H54 (cell line): ENCODE measurements at regions not wholly inside any gene's neighbourhood (a gene's known extent, or its start where the extent isn't known, plus 50 kb on each side); places are given as distances from the start of the nearest gene placed in this dataset.
A peak's percentile ranks its signal among the peaks of the same experiment; 100 is the strongest.
"Not testable (repeated sequence)": the region's sequence is repeated elsewhere in the genome, so short reads cannot be mapped to it uniquely, and the experiment has no call there.

Experiments used
- DNase-seq: peaks from one replicate; pipeline ENCODE4 v3.0.0; 2011; ENCODE audit warnings: low spot score, mixed read lengths; ENCODE audit not compliant: insufficient read length
- FAIRE-seq: peaks from 3 replicates; lab custom pipeline; 2011; peaks lifted over from hg19 to GRCh38; lab: Jason Lieb, UNC
- POLR2A ChIP-seq: IDR thresholded peaks from 2 replicates; pipeline ENCODE4 v1.6.1; 2011; ENCODE audit warnings: low read depth, mild to moderate bottlenecking, low read length

DNA sequence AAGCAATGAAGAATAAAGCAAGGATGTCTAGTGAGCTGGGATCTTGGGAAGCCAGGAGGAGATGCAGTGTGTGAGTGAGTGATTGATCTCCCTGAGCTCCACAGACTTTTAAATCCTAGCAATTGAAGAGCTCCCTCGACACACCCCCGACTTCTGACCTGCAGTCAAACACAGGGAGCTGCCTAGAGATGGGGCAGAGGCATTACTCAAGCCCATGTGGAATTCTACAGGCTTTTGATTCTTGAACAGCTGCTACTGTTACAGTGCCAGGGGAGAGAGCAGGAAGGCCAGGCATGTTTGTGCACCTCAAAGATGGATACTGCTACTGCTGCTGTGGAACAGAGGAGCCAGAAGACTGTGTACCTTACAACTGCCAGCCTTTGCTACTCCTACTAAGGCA is 1403.1 kb upstream of the ALCAM start:
- no peak for TF ChIP-seq POLR2A
- no peak for FAIRE-seq
- no peak for DNase-seq

GRCh38 chr3:103965764-103966163 is 1400.9 kb upstream of the ALCAM start:
- TF ChIP-seq POLR2A = no peak

GRCh38 chr3:103966749-103967148 is 1400.0 kb upstream of the ALCAM start:
- TF ChIP-seq POLR2A = no peak
- no peak for DNase-seq
- no peak for FAIRE-seq

More at GRCh38 chr3:103965764-103966163, 1400.9 kb upstream of the ALCAM start:
- no peak for DNase-seq
- no peak for FAIRE-seq

DNA sequence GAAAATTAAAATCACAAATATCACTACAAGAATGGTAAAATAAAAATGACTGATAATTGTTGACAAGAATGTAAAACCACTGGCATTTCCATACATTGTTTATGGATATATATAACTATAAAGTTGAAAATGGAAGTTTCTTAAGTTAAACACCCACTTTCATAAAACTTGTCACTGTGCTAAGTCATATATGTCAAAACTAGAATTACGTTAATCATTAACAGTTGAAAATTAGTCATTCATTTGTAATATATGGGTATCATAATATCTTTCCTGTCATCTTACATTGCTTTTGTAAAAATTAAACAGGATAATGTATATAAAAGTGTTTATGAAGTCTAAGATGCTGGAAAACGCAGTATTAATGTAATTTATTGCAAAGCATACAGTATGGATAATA is 1398.6 kb upstream of the ALCAM start:
- DNase-seq (no peak), FAIRE-seq (no peak)
- no peak for TF ChIP-seq POLR2A

GRCh38 chr3:103968751-103969150 is 1398.0 kb upstream of the ALCAM start:
- DNase-seq (no peak), FAIRE-seq (no peak)
- TF ChIP-seq POLR2A = no peak

- no peak for TF ChIP-seq POLR2A
- FAIRE-seq (no peak), DNase-seq (no peak)
Measured at GRCh38 chr3:103976931-103977339, 1389.8 kb upstream of the ALCAM start.

DNA sequence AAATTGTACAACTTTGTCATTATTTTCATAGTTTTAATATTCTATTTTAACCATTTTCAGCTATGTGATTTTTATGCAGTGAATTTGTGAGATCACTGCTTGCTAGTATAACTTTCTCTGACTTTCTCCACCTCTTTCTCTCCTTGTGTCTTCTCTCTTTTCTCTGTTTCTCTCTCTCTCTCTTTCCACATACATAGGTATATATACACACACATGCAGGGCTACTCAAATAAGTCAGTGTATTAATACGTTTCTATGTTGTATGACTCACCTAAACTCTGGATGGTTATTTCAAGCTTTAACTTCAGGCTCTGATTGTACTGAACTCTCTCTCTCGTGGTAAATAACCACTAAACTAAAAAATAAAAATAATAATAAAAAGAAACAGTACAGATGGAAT is 1389.3 kb upstream of the ALCAM start:
- DNase-seq (no peak), FAIRE-seq (no peak)
- no peak for TF ChIP-seq POLR2A

DNA sequence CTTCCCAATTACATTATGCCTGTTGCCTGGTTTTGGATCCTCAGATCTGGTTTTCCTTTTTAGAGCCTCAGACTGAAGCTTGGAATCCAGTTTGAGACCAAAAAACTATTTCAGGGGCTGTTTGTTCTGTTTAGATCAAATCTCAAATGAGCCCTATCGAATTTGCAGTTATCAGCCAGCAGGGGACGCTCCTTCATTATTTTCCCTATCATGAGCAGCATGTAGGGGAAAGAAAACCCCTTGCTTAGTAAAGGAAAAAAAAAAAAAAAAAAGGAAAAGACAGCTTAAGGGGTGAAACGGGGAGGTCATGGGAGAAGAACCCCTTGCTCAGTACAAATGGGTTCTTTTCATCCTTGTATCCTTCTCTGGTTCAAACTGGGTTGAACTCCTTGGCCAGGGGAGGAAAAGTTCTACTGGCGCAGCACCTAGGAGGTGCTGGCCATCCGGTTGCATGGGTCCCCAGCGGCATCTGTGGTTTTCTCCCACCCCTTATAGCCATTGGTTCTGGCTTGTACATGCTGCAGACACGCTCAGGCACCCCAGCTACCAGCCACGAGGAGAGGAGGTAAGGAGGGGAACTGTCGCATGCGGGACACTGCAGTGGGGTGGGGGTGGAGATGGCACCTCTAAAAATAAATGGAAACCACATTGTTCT is 1375.1 kb upstream of the ALCAM start:
- no peak for FAIRE-seq

DNA sequence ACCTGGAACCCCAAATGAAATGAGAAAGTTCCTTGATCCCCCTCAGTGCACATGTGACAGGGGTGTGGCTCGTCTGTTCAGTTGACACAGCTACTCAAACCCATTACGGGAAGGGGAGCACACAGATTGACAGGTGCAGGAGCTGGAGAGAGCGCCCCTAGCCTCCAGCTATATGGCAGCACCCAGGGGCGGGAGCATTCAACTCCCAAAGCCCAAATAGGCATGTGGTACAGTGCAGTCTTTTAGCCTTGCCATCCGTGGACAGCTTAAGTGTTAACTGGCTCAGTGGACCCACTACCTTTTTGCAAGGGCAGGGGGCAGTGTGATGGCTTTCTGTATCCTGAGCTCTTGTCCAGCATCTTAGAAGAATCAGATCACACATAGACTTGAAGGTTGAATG is 1374.2 kb upstream of the ALCAM start:
- DNase-seq = no peak
- no peak for FAIRE-seq
- TF ChIP-seq POLR2A = no peak

More for the DNA sequence above, 1375.1 kb upstream of the ALCAM start:
- TF ChIP-seq POLR2A = no peak
- no peak for DNase-seq

DNA sequence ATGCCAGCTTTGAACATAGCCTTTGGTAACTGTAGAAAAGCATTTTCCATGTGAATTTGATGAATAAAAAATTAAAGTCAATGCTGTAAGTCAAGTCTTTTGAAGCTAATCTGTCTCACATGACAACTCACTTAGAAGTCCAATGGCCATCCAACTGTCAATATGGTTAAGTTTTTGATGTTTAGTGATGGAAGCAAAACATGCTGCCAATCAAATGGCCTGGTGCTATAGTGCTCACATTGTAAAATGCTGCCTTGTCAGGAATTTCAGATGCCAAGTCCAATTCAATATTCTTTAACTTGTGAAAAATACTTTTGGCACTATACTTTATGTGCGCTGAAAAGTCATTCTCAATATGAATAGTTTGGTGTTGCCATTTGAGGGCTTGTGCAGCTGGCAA is 1361.8 kb upstream of the ALCAM start:
- no peak for DNase-seq
- no peak for FAIRE-seq
- TF ChIP-seq POLR2A = no peak

DNA sequence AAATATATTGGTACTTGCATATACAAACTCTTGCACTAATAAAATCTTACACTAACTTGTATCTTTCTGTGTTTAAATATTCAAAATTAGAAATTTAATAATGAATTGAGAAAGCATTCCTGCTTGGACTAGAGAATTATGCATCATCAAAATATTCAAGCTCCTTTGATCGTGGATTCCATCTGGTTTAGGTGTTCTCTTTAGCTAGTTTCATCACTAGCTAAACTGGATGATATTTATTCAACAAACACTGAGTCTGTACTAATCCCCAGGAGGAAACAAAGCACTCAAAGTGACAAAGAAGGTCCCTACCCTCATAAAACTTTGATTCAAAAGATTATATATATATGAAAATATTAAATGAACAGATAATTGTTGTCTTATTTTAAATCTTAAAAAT is 1360.9 kb upstream of the ALCAM start:
- no peak for DNase-seq
- no peak for FAIRE-seq
- no peak for TF ChIP-seq POLR2A

DNA sequence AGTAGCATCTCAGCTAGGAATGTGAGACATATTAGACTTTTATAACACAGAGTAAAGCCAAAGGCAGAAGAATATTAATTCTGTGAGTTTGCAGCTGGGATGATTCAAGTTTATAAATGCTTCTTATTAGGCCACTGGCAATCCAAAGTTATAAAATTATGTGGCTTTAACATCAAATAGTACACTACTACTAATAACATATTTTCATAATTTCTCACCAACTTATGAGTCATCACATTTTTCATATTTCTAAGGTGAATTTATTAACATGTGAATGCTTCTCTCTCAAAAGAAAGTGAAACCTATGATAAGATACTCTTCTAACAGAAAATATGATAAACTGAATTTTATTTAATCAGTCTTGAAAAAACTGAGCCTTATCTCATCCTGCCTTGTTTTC is 1348.2 kb upstream of the ALCAM start:
- no peak for TF ChIP-seq POLR2A
- DNase-seq (no peak), FAIRE-seq (no peak)

GRCh38 chr3:104031598-104031997 is 1335.1 kb upstream of the ALCAM start:
- no peak for DNase-seq
- no peak for TF ChIP-seq POLR2A
- no peak for FAIRE-seq

- FAIRE-seq (no peak), DNase-seq (no peak)
- no peak for TF ChIP-seq POLR2A
Measured at GRCh38 chr3:104032283-104032682, 1334.4 kb upstream of the ALCAM start.

DNA sequence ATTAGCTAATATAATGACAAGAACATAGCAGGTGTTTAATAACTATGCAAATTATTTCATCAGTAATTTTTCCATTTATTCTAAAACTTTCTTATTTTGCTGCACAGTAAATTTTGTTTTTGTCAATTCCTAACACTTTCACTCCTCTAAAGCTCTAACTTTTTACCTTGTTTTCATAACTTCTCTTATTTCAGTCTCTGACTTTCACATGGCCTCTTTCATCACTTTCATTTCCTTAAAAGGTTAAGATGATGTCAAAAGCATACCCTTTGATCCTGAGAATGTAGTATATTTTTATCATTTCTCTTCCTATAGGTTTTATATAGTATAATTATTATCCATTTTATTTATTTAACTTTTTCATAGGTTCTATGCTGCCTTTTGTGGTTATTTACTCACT is 1325.8 kb upstream of the ALCAM start:
- no peak for TF ChIP-seq POLR2A
- FAIRE-seq (no peak), DNase-seq (no peak)

- DNase-seq = not testable (repeated sequence)
- FAIRE-seq = peak; percentile 89
Measured at GRCh38 chr3:104043001-104043543, 1323.6 kb upstream of the ALCAM start.
